SKM-1 (cell line): ENCODE measurements at regions not wholly inside any gene's neighbourhood (a gene's known extent, or its start where the extent isn't known, plus 50 kb on each side); places are given as distances from the start of the nearest gene placed in this dataset.
"Not testable (repeated sequence)": the region's sequence is repeated elsewhere in the genome, so short reads cannot be mapped to it uniquely, and the experiment has no call there.

Experiments
- DNase-seq: peaks from one replicate; lab custom pipeline; 2025; ENCODE audit not compliant: unreplicated experiment; lab: John Stamatoyannopoulos, UW

GRCh38 chr2:19659024-19659792, 242.6 kb downstream of the TTC32 start:
- DNase-seq, result no peak

GRCh38 chr2:19656011-19656410, 245.8 kb downstream of the TTC32 start:
- no peak for DNase-seq

- no peak for DNase-seq
Observed at GRCh38 chr2:19654310-19655090, 247.3 kb downstream of the TTC32 start.

- DNase-seq, result no peak
Observed at GRCh38 chr2:19653509-19653908, 248.3 kb downstream of the TTC32 start.

GRCh38 chr2:19652811-19653210, 249.0 kb downstream of the TTC32 start:
- DNase-seq, result no peak

GRCh38 chr2:19651466-19651865, 250.3 kb downstream of the TTC32 start:
- no peak for DNase-seq

- no peak for DNase-seq
Observed at GRCh38 chr2:19649785-19650380, 251.9 kb downstream of the TTC32 start.

- DNase-seq, result no peak
Observed at GRCh38 chr2:19649142-19649541, 252.6 kb downstream of the TTC32 start.

- DNase-seq, result no peak
Observed at GRCh38 chr2:19648583-19648982, 253.2 kb downstream of the TTC32 start.

- DNase-seq, result no peak
Observed at GRCh38 chr2:19646987-19647386, 254.8 kb downstream of the TTC32 start.

- DNase-seq, result no peak
Observed at GRCh38 chr2:19644763-19645162, 257.0 kb downstream of the TTC32 start.

GRCh38 chr2:19643117-19643518, 258.7 kb downstream of the TTC32 start:
- DNase-seq, result no peak

GRCh38 chr2:19642501-19642900, 259.3 kb downstream of the TTC32 start:
- no peak for DNase-seq

GRCh38 chr2:19635951-19636510, 265.8 kb downstream of the TTC32 start:
- no peak for DNase-seq

- DNase-seq, result no peak
Observed at GRCh38 chr2:19632403-19632991, 269.3 kb downstream of the TTC32 start.

GRCh38 chr2:19631871-19632270, 269.9 kb downstream of the TTC32 start:
- no peak for DNase-seq

GRCh38 chr2:19630921-19631320, 270.9 kb downstream of the TTC32 start:
- no peak for DNase-seq

GRCh38 chr2:19627359-19627758, 268.9 kb upstream of the OSR1 start:
- no peak for DNase-seq

- DNase-seq, result no peak
Observed at GRCh38 chr2:19623488-19623887, 265.1 kb upstream of the OSR1 start.

- no peak for DNase-seq
Observed at GRCh38 chr2:19617257-19617848, 258.9 kb upstream of the OSR1 start.

GRCh38 chr2:19615402-19615801, 257.0 kb upstream of the OSR1 start:
- not testable (repeated sequence) for DNase-seq
